Transverse colon (tissue), 4 donors: ENCODE measurements at regions not wholly inside any gene's neighbourhood (a gene's known extent, or its start where the extent isn't known, plus 50 kb on each side); places are given as distances from the start of the nearest gene placed in this dataset.

Experiments
- POLR2A ChIP-seq: fragments of 450-650 bp; IDR thresholded peaks from one replicate; pipeline ENCODE4 v1.6.1; 2016; ENCODE audit warnings: antibody characterized with exemption, mild to moderate bottlenecking, moderate library complexity
- POLR2AphosphoS5 ChIP-seq, 3 donors: sonication (generic); formaldehyde crosslinking; IDR thresholded peaks; one replicate each; pipeline ENCODE4 v1.6.1; 2016; ENCODE audit warnings: antibody characterized with exemption in 3 of 3
- TF ChIP-seq, protein P1 (sequence below), 5 experiments: fragments of 200-600 bp in 3 of 5; fragments of 450-650 bp in 2 of 5; sonication (generic) in 3 of 5; IDR thresholded peaks; 1 replicate in 2 of 5; 2 replicates in 3 of 5; pipeline ENCODE4 v1.5.1; 2016 to 2017; ENCODE audit warnings: antibody characterized with exemption in 5 of 5, inconsistent platforms in 3 of 5, mild to moderate bottlenecking in 2 of 5, moderate library complexity in 1 of 5

DNA sequence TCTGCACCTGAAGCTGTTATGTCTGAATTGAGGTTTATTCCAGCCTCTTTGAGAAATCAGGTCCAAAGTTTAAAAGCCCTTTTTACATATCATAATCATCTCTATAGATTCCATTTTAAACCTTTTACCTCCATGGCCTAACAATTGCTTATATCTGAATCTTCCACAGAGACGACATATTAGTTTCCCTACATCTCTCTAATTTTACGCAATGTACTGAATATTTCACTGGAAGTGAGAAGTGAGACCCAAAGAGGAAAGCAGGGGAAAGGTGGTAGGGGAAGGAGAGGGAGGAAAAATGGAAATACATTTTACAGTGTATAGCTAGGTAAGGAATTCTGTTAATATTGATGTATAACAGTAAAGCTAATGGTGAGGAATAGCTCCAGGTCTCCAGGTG lies 189.6 kb downstream of the MZT1 start:
- TF ChIP-seq, protein P1, sequence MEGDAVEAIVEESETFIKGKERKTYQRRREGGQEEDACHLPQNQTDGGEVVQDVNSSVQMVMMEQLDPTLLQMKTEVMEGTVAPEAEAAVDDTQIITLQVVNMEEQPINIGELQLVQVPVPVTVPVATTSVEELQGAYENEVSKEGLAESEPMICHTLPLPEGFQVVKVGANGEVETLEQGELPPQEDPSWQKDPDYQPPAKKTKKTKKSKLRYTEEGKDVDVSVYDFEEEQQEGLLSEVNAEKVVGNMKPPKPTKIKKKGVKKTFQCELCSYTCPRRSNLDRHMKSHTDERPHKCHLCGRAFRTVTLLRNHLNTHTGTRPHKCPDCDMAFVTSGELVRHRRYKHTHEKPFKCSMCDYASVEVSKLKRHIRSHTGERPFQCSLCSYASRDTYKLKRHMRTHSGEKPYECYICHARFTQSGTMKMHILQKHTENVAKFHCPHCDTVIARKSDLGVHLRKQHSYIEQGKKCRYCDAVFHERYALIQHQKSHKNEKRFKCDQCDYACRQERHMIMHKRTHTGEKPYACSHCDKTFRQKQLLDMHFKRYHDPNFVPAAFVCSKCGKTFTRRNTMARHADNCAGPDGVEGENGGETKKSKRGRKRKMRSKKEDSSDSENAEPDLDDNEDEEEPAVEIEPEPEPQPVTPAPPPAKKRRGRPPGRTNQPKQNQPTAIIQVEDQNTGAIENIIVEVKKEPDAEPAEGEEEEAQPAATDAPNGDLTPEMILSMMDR (IDR thresholded peaks at IDR 0.05), result no peak
- TF ChIP-seq POLR2AphosphoS5 (IDR thresholded peaks at IDR 0.05), result no peak
- TF ChIP-seq POLR2A, result no peak
